ENCODE measurements at regions not wholly inside any gene's neighbourhood (a gene's known extent, or its start where the extent isn't known, plus 50 kb on each side); places are given as distances from the start of the nearest gene placed in this dataset.

- no peak overlapping the region for H3K4me3 Mint-ChIP-seq
- H3K27ac ChIP-seq (ENCODE audit: low read length): no peak overlapping the region
- no peaks in the 10 kb centered on the region for H3K27me3 Mint-ChIP-seq
- WGBS (ENCODE audit: insufficient coverage): no CpG with 5 or more reads among the region's 1 CpG
- POLR2A ChIA-PET: no interaction called here
- CTCF ChIA-PET: no interaction called here
- no peaks in the 10 kb centered on the region for H3K4me1 Mint-ChIP-seq
- no peaks in the 10 kb centered on the region for H3K9me3 ChIP-seq
- no peak overlapping the region for H3K4me3 ChIP-seq (ENCODE audit: control insufficient read depth in 1 of 2, extremely low read depth in 1 of 2, low read length in 1 of 2)
- ATAC-seq (replicated peaks in 1 of 4): no peak
- DNase-seq: no peak
- H3K36me3 Mint-ChIP-seq: no peaks in the 10 kb centered on the region
- H3K27ac Mint-ChIP-seq: no peak overlapping the region
- no peaks in the 10 kb centered on the region for H3K27me3 ChIP-seq (replicated peaks in 1 of 2; ENCODE audit: control insufficient read depth in 2 of 2, extremely low read depth in 1 of 2, insufficient read depth in 2 of 2, low read length in 1 of 2)
- H3K36me3 ChIP-seq (ENCODE audit: control insufficient read depth in 2 of 2, extremely low read depth in 1 of 2, insufficient read depth in 1 of 2, low read length in 1 of 2): no peaks in the 10 kb centered on the region
- H3K4me1 ChIP-seq (ENCODE audit: control insufficient read depth in 1 of 2, extremely low read depth in 1 of 2, insufficient read depth in 2 of 2, low read length in 2 of 2): no peaks in the 10 kb centered on the region
- peaks cover 0 to 6% (median 2%) of the 10 kb centered on the region in 3 donors for H3K9me3 Mint-ChIP-seq
These were observed 1147.1 kb upstream of the SPRY2 start for GRCh38 chr13:81488021-81488420.

GRCh38 chr13:81487151-81487550 is 1146.2 kb upstream of the SPRY2 start:
- no peaks in the 10 kb centered on the region for H3K36me3 Mint-ChIP-seq
- no peaks in the 10 kb centered on the region for H3K4me1 Mint-ChIP-seq
- Histone ChIP-seq H3K4me3 (ENCODE audit: control insufficient read depth in 1 of 2, extremely low read depth in 1 of 2, low read length in 1 of 2) (no peak overlapping the region), H3K4me1 (ENCODE audit: control insufficient read depth in 1 of 2, extremely low read depth in 1 of 2, insufficient read depth in 2 of 2, low read length in 2 of 2) (no peaks in the 10 kb centered on the region), H3K36me3 (ENCODE audit: control insufficient read depth in 2 of 2, extremely low read depth in 1 of 2, insufficient read depth in 1 of 2, low read length in 1 of 2) (no peaks in the 10 kb centered on the region), H3K9me3 (no peaks in the 10 kb centered on the region), H3K27ac (ENCODE audit: low read length) (no peak overlapping the region), H3K27me3 (replicated peaks in 1 of 2; ENCODE audit: control insufficient read depth in 2 of 2, extremely low read depth in 1 of 2, insufficient read depth in 2 of 2, low read length in 1 of 2) (no peaks in the 10 kb centered on the region)
- 57% methylated on average over 2 of the region's 3 CpGs for WGBS (ENCODE audit: insufficient coverage)
- peaks cover 0 to 12% (median 4%) of the 10 kb centered on the region in 3 donors for H3K9me3 Mint-ChIP-seq
- ChIA-PET CTCF (no interaction called here), POLR2A (no interaction called here)
- no peak overlapping the region for H3K27ac Mint-ChIP-seq
- ATAC-seq (replicated peaks in 1 of 4) (no peak), DNase-seq (no peak)
- H3K4me3 Mint-ChIP-seq: no peak overlapping the region
- H3K27me3 Mint-ChIP-seq: no peaks in the 10 kb centered on the region

- Mint-ChIP-seq H3K4me3 (no peak overlapping the region), H3K4me1 (no peaks in the 10 kb centered on the region), H3K36me3 (no peaks in the 10 kb centered on the region), H3K27ac (no peak overlapping the region), H3K9me3 (peaks cover 9 to 14% (median 14%) of the 10 kb centered on the region in 3 donors), H3K27me3 (no peaks in the 10 kb centered on the region)
- no peak for DNase-seq
- no peak overlapping the region for H3K4me3 ChIP-seq (ENCODE audit: control insufficient read depth in 1 of 2, extremely low read depth in 1 of 2, low read length in 1 of 2)
- H3K9me3 ChIP-seq: no peaks in the 10 kb centered on the region
- no peak for ATAC-seq (replicated peaks in 1 of 4)
- ChIA-PET POLR2A (no interaction called here), CTCF (no interaction called here)
- no CpG with 5 or more reads among the region's 2 CpGs for WGBS (ENCODE audit: insufficient coverage)
- H3K27ac ChIP-seq (ENCODE audit: low read length): no peak overlapping the region
- H3K27me3 ChIP-seq (replicated peaks in 1 of 2; ENCODE audit: control insufficient read depth in 2 of 2, extremely low read depth in 1 of 2, insufficient read depth in 2 of 2, low read length in 1 of 2): no peaks in the 10 kb centered on the region
- H3K4me1 ChIP-seq (ENCODE audit: control insufficient read depth in 1 of 2, extremely low read depth in 1 of 2, insufficient read depth in 2 of 2, low read length in 2 of 2): no peaks in the 10 kb centered on the region
- H3K36me3 ChIP-seq (ENCODE audit: control insufficient read depth in 2 of 2, extremely low read depth in 1 of 2, insufficient read depth in 1 of 2, low read length in 1 of 2): no peaks in the 10 kb centered on the region
These were observed 1139.7 kb upstream of the SPRY2 start for GRCh38 chr13:81480634-81481033.

GRCh38 chr13:81473366-81473899 is 1132.5 kb upstream of the SPRY2 start:
- Histone ChIP-seq H3K4me1 (ENCODE audit: control insufficient read depth in 1 of 2, extremely low read depth in 1 of 2, insufficient read depth in 2 of 2, low read length in 2 of 2) (no peaks in the 10 kb centered on the region), H3K9me3 (no peaks in the 10 kb centered on the region), H3K27ac (ENCODE audit: low read length) (no peak overlapping the region), H3K27me3 (replicated peaks in 1 of 2; ENCODE audit: control insufficient read depth in 2 of 2, extremely low read depth in 1 of 2, insufficient read depth in 2 of 2, low read length in 1 of 2) (no peaks in the 10 kb centered on the region), H3K4me3 (ENCODE audit: control insufficient read depth in 1 of 2, extremely low read depth in 1 of 2, low read length in 1 of 2) (no peak overlapping the region), H3K36me3 (ENCODE audit: control insufficient read depth in 2 of 2, extremely low read depth in 1 of 2, insufficient read depth in 1 of 2, low read length in 1 of 2) (no peaks in the 10 kb centered on the region)
- DNase-seq (no peak), ATAC-seq (replicated peaks in 1 of 4) (no peak)
- H3K4me3 Mint-ChIP-seq: no peak overlapping the region
- no peaks in the 10 kb centered on the region for H3K27me3 Mint-ChIP-seq
- no peak overlapping the region for H3K27ac Mint-ChIP-seq
- H3K9me3 Mint-ChIP-seq: peaks cover 18 to 25% (median 20%) of the 10 kb centered on the region in 3 donors
- WGBS (ENCODE audit: insufficient coverage): no CpG with 5 or more reads among the region's 3 CpGs
- H3K4me1 Mint-ChIP-seq: no peaks in the 10 kb centered on the region
- CTCF ChIA-PET: no interaction called here
- H3K36me3 Mint-ChIP-seq: no peaks in the 10 kb centered on the region
- POLR2A ChIA-PET: no interaction called here

- Histone ChIP-seq H3K36me3 (ENCODE audit: control insufficient read depth in 2 of 2, extremely low read depth in 1 of 2, insufficient read depth in 1 of 2, low read length in 1 of 2) (no peaks in the 10 kb centered on the region), H3K27ac (ENCODE audit: low read length) (no peak overlapping the region), H3K4me1 (ENCODE audit: control insufficient read depth in 1 of 2, extremely low read depth in 1 of 2, insufficient read depth in 2 of 2, low read length in 2 of 2) (no peaks in the 10 kb centered on the region), H3K9me3 (no peaks in the 10 kb centered on the region), H3K4me3 (ENCODE audit: control insufficient read depth in 1 of 2, extremely low read depth in 1 of 2, low read length in 1 of 2) (no peak overlapping the region), H3K27me3 (replicated peaks in 1 of 2; ENCODE audit: control insufficient read depth in 2 of 2, extremely low read depth in 1 of 2, insufficient read depth in 2 of 2, low read length in 1 of 2) (no peaks in the 10 kb centered on the region)
- no peak overlapping the region for H3K4me3 Mint-ChIP-seq
- ATAC-seq (replicated peaks in 1 of 4): no peak
- peaks cover 4 to 18% (median 7%) of the 10 kb centered on the region in 3 donors for H3K9me3 Mint-ChIP-seq
- no peak for DNase-seq
- POLR2A ChIA-PET: no interaction called here
- H3K27ac Mint-ChIP-seq: no peak overlapping the region
- H3K36me3 Mint-ChIP-seq: no peaks in the 10 kb centered on the region
- H3K4me1 Mint-ChIP-seq: no peaks in the 10 kb centered on the region
- H3K27me3 Mint-ChIP-seq: no peaks in the 10 kb centered on the region
- WGBS (ENCODE audit: insufficient coverage): 100% methylated on average over 1 of the region's 3 CpGs
- CTCF ChIA-PET: no interaction called here
These were observed 1117.2 kb upstream of the SPRY2 start for GRCh38 chr13:81458170-81458569.

- Histone ChIP-seq H3K4me3 (ENCODE audit: control insufficient read depth in 1 of 2, extremely low read depth in 1 of 2, low read length in 1 of 2) (no peak overlapping the region), H3K36me3 (ENCODE audit: control insufficient read depth in 2 of 2, extremely low read depth in 1 of 2, insufficient read depth in 1 of 2, low read length in 1 of 2) (no peaks in the 10 kb centered on the region), H3K9me3 (no peaks in the 10 kb centered on the region), H3K27me3 (replicated peaks in 1 of 2; ENCODE audit: control insufficient read depth in 2 of 2, extremely low read depth in 1 of 2, insufficient read depth in 2 of 2, low read length in 1 of 2) (no peaks in the 10 kb centered on the region), H3K4me1 (ENCODE audit: control insufficient read depth in 1 of 2, extremely low read depth in 1 of 2, insufficient read depth in 2 of 2, low read length in 2 of 2) (no peaks in the 10 kb centered on the region), H3K27ac (ENCODE audit: low read length) (no peak overlapping the region)
- peaks cover 11 to 16% (median 12%) of the 10 kb centered on the region in 3 donors for H3K9me3 Mint-ChIP-seq
- no peaks in the 10 kb centered on the region for H3K27me3 Mint-ChIP-seq
- POLR2A ChIA-PET: no interaction called here
- ATAC-seq (replicated peaks in 1 of 4): no peak
- H3K4me1 Mint-ChIP-seq: no peaks in the 10 kb centered on the region
- DNase-seq: no peak
- no peak overlapping the region for H3K27ac Mint-ChIP-seq
- CTCF ChIA-PET: no interaction called here
- H3K4me3 Mint-ChIP-seq: no peak overlapping the region
- H3K36me3 Mint-ChIP-seq: no peaks in the 10 kb centered on the region
These were observed 1105.5 kb upstream of the SPRY2 start for GRCh38 chr13:81446441-81446840.

- H3K4me1 Mint-ChIP-seq: no peaks in the 10 kb centered on the region
- Histone ChIP-seq H3K4me3 (ENCODE audit: control insufficient read depth in 1 of 2, extremely low read depth in 1 of 2, low read length in 1 of 2) (no peak overlapping the region), H3K4me1 (ENCODE audit: control insufficient read depth in 1 of 2, extremely low read depth in 1 of 2, insufficient read depth in 2 of 2, low read length in 2 of 2) (no peaks in the 10 kb centered on the region), H3K27ac (ENCODE audit: low read length) (no peak overlapping the region), H3K36me3 (ENCODE audit: control insufficient read depth in 2 of 2, extremely low read depth in 1 of 2, insufficient read depth in 1 of 2, low read length in 1 of 2) (no peaks in the 10 kb centered on the region), H3K9me3 (no peaks in the 10 kb centered on the region), H3K27me3 (replicated peaks in 1 of 2; ENCODE audit: control insufficient read depth in 2 of 2, extremely low read depth in 1 of 2, insufficient read depth in 2 of 2, low read length in 1 of 2) (no peaks in the 10 kb centered on the region)
- H3K4me3 Mint-ChIP-seq: no peak overlapping the region
- no peak for DNase-seq
- peaks cover 11 to 17% (median 15%) of the 10 kb centered on the region in 3 donors for H3K9me3 Mint-ChIP-seq
- no peaks in the 10 kb centered on the region for H3K36me3 Mint-ChIP-seq
- WGBS (ENCODE audit: insufficient coverage): no CpG with 5 or more reads among the region's 1 CpG
- POLR2A ChIA-PET: no interaction called here
- ATAC-seq (replicated peaks in 1 of 4): no peak
- H3K27me3 Mint-ChIP-seq: no peaks in the 10 kb centered on the region
- CTCF ChIA-PET: no interaction called here
- no peak overlapping the region for H3K27ac Mint-ChIP-seq
These were observed 1102.0 kb upstream of the SPRY2 start for GRCh38 chr13:81442904-81443303.
